ENCODE measurements at regions not wholly inside any gene's neighbourhood (a gene's known extent, or its start where the extent isn't known, plus 50 kb on each side); places are given as distances from the start of the nearest gene placed in this dataset.

- TF ChIP-seq CTCF (IDR thresholded peaks at IDR 0.05) = no peak
- no peaks in the 10 kb centered on the region for H3K9me3 ChIP-seq
- ATAC-seq (ENCODE audit: insufficient number of reproducible peaks, low FRiP score, low read depth) = no peak
- H3K27me3 ChIP-seq (replicated peaks; ENCODE audit: insufficient read depth) = no peaks in the 10 kb centered on the region
- H3K4me1 ChIP-seq (ENCODE audit: control insufficient read depth in 1 of 2, low read depth in 2 of 2) = no peaks in the 10 kb centered on the region
- H3K36me3 ChIP-seq = no peaks in the 10 kb centered on the region
- no peak overlapping the region for H3K4me3 ChIP-seq
- no peak for DNase-seq (ENCODE audit: low spot score)
- no peak overlapping the region for H3K27ac ChIP-seq
These were observed 181.0 kb upstream of the RASGRP1 start for GRCh38 chr15:38745626-38746025.

GRCh38 chr15:38746211-38746610 lies 181.6 kb upstream of the RASGRP1 start:
- Histone ChIP-seq H3K27ac (no peak overlapping the region), H3K4me1 (ENCODE audit: control insufficient read depth in 1 of 2, low read depth in 2 of 2) (no peaks in the 10 kb centered on the region), H3K27me3 (replicated peaks; ENCODE audit: insufficient read depth) (no peaks in the 10 kb centered on the region), H3K4me3 (no peak overlapping the region), H3K9me3 (no peaks in the 10 kb centered on the region), H3K36me3 (no peaks in the 10 kb centered on the region)
- TF ChIP-seq CTCF (IDR thresholded peaks at IDR 0.05) = no peak
- ATAC-seq (ENCODE audit: insufficient number of reproducible peaks, low FRiP score, low read depth) = no peak
- no peak for DNase-seq (ENCODE audit: low spot score)

- no peaks in the 10 kb centered on the region for H3K4me1 ChIP-seq (ENCODE audit: control insufficient read depth in 1 of 2, low read depth in 2 of 2)
- H3K9me3 ChIP-seq = no peaks in the 10 kb centered on the region
- H3K36me3 ChIP-seq = no peaks in the 10 kb centered on the region
- no peak for TF ChIP-seq CTCF (IDR thresholded peaks at IDR 0.05)
- H3K27ac ChIP-seq = no peak overlapping the region
- H3K27me3 ChIP-seq (replicated peaks; ENCODE audit: insufficient read depth) = no peaks in the 10 kb centered on the region
- DNase-seq (ENCODE audit: low spot score) (no peak), ATAC-seq (ENCODE audit: insufficient number of reproducible peaks, low FRiP score, low read depth) (no peak)
- no peak overlapping the region for H3K4me3 ChIP-seq
These were observed 184.1 kb upstream of the RASGRP1 start for GRCh38 chr15:38748710-38749109.

GRCh38 chr15:38750786-38751185 lies 186.2 kb upstream of the RASGRP1 start:
- no peaks in the 10 kb centered on the region for H3K9me3 ChIP-seq
- H3K4me1 ChIP-seq (ENCODE audit: control insufficient read depth in 1 of 2, low read depth in 2 of 2) = no peaks in the 10 kb centered on the region
- H3K27ac ChIP-seq = no peak overlapping the region
- no peak for DNase-seq (ENCODE audit: low spot score)
- no peaks in the 10 kb centered on the region for H3K36me3 ChIP-seq
- H3K27me3 ChIP-seq (replicated peaks; ENCODE audit: insufficient read depth) = no peaks in the 10 kb centered on the region
- no peak for ATAC-seq (ENCODE audit: insufficient number of reproducible peaks, low FRiP score, low read depth)
- no peak overlapping the region for H3K4me3 ChIP-seq
- no peak for TF ChIP-seq CTCF (IDR thresholded peaks at IDR 0.05)

GRCh38 chr15:38755718-38756117 lies 191.1 kb upstream of the RASGRP1 start:
- TF ChIP-seq CTCF (IDR thresholded peaks at IDR 0.05) = no peak
- H3K9me3 ChIP-seq = no peaks in the 10 kb centered on the region
- H3K4me3 ChIP-seq = no peak overlapping the region
- H3K27me3 ChIP-seq (replicated peaks; ENCODE audit: insufficient read depth) = no peaks in the 10 kb centered on the region
- no peaks in the 10 kb centered on the region for H3K4me1 ChIP-seq (ENCODE audit: control insufficient read depth in 1 of 2, low read depth in 2 of 2)
- H3K27ac ChIP-seq = no peak overlapping the region
- DNase-seq (ENCODE audit: low spot score) (no peak), ATAC-seq (ENCODE audit: insufficient number of reproducible peaks, low FRiP score, low read depth) (no peak)
- H3K36me3 ChIP-seq = no peaks in the 10 kb centered on the region

Data from thoracic aorta (tissue), 2 donors.